Fibroblast of pulmonary artery (primary cell): ENCODE measurements at regions not wholly inside any gene's neighbourhood (a gene's known extent, or its start where the extent isn't known, plus 50 kb on each side); places are given as distances from the start of the nearest gene placed in this dataset.

Experiments used
- DNase-seq: peaks from one replicate; pipeline ENCODE4 v3.0.0-alpha.2; 2010; ENCODE audit warnings: low read depth
- H3K4me3 ChIP-seq: replicated peaks from 2 replicates; pipeline ENCODE4 v1.5.1; 2011; ENCODE audit warnings: low read depth, mild to moderate bottlenecking, control low read depth, low read length, moderate library complexity
- TF ChIP-seq, protein P1 (sequence below): IDR thresholded peaks from 2 replicates; pipeline ENCODE4 v1.5.1; 2011; ENCODE audit warnings: mild to moderate bottlenecking, control low read depth, low read length, inconsistent platforms; ENCODE audit errors: missing control alignments

DNA sequence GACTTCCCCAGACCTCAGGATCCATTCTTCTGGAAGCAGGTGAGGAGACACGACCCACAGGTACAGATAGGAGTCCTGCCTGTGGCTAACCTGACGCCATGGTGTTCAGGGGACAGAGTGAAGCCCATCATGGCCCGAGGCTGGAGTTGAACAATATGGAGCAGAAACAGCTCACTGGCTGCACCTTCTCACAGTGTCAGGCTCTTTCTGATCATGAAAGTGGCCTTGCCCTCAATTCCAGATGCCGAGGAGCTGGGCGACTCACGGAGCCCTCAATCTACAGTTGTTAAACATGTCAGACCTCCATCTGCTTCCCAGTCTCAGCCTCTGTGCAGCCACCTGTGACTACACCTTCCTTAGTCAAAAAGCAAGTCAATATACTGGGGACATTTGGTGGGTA lies 110.8 kb upstream of the SMAD3 start:
- H3K4me3 ChIP-seq = no peak overlapping the region
- TF ChIP-seq, protein P1, sequence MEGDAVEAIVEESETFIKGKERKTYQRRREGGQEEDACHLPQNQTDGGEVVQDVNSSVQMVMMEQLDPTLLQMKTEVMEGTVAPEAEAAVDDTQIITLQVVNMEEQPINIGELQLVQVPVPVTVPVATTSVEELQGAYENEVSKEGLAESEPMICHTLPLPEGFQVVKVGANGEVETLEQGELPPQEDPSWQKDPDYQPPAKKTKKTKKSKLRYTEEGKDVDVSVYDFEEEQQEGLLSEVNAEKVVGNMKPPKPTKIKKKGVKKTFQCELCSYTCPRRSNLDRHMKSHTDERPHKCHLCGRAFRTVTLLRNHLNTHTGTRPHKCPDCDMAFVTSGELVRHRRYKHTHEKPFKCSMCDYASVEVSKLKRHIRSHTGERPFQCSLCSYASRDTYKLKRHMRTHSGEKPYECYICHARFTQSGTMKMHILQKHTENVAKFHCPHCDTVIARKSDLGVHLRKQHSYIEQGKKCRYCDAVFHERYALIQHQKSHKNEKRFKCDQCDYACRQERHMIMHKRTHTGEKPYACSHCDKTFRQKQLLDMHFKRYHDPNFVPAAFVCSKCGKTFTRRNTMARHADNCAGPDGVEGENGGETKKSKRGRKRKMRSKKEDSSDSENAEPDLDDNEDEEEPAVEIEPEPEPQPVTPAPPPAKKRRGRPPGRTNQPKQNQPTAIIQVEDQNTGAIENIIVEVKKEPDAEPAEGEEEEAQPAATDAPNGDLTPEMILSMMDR = no peak
- DNase-seq = no peak

DNA sequence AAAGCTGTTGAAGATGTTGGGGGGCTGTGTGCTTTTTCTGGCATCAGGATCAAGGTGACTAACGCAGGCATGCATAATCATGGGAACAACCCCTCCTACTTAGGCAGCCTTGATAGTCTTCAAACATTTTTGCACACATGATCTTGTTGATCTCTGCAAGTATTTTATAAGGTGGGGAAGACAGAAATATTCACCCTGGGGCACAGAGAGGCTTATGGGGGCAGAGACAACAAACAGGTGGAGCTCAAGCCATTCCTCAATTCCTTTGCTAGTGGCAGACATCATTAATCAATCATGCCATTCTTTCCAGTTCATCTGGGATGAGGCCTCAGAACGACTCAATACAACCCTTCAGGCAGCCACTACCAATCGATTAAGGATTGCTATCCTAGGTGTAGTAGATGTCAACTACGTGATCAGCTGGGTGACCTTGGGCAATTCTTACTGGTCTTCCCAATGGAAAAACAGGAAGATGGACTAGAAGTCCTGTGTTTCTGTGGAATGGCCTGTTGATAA lies 110.3 kb upstream of the SMAD3 start:
- no peak for DNase-seq
- TF ChIP-seq, protein P1 = no peak

DNA sequence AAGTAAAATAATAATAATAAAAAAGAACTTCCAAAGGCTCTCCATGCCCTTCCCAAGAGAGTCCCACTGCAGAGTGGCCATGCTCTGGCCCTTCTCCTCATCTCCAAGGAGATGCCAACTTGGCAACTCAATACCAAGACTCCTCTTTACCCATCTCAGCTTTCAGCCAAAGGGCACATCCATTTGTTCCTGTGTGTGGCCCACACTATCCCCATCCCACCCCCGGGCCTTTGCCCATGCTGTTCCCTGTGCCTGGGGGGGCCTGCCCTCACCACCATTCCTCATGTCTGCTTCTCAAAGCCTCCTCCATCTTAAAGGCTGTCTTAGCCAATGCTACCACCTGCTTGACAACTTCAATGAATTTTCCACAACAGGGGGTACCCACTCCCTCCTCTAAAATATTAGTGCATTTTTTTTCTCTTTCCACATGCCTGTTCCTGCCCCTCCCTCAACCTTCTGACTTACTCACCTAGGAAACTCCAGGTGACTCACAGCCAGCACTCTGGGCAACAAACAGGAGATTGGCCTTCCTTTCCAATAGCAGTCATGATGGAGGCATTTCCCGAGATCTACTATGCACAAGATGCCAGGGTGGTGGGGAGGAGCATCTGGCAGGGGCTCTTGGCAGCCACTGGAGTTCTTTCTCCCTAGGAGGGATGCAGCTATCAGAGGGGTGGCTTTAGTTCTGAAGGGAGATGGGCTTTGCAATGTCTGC lies 109.4 kb upstream of the SMAD3 start:
- H3K4me3 ChIP-seq = no peak overlapping the region
- TF ChIP-seq, protein P1 = no peak
- peak; percentile 48 for DNase-seq

More for the DNA sequence above, 110.3 kb upstream of the SMAD3 start:
- H3K4me3 ChIP-seq = no peak overlapping the region

DNA sequence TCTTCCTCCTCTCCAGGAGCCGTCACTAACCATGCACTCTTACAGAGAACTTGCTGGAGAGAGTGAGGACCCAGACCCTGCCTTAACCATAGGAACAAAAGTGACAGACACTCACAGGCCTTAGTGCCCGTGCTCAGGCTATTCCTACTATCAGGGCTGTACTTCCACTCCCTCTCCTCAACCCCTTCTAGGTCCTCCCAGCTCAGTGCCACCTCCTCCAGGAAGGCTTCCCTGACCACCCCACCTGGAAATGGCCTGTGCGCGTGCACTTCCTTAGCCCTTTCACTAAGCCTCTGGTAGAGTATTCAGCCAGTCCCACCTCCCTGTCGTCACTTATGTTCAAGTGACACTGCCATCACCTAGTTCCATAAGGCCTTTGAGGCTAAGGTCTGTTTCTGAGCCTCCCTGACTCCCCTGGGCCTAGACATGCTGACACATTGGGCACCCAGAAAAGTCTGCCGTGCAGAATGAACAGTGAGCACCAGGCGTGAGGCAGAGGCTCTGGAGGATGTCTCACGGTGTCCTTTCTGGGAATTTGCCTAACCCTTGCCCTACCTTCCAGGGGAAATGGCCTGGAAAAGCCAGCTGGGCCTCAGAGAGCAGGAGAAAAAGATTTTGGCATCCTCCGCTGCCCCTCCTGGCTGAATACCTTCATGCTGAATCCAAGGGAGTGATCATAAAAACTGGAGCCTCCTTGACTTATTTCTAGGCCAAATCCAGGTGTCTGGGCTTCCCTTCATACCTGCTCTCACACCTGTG lies 108.6 kb upstream of the SMAD3 start:
- DNase-seq = no peak
- H3K4me3 ChIP-seq = no peak overlapping the region
- TF ChIP-seq, protein P1 = no peak

DNA sequence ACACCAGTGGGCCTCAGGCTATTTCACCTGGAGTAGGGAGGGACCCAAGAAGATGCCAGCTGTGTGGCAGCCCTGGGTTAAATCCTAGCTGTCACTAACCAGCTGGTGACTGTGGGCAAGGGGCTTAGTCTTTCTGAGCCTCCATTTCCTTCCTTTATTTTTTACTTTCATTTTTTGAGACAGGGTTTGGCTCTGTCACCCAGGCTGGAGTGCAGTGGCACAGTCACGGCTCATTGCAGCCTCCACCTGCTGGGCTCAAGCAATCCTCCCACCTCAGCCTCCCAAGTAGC lies 108.0 kb upstream of the SMAD3 start:
- no peak overlapping the region for H3K4me3 ChIP-seq
- TF ChIP-seq, protein P1 = no peak
- DNase-seq = no peak

DNA sequence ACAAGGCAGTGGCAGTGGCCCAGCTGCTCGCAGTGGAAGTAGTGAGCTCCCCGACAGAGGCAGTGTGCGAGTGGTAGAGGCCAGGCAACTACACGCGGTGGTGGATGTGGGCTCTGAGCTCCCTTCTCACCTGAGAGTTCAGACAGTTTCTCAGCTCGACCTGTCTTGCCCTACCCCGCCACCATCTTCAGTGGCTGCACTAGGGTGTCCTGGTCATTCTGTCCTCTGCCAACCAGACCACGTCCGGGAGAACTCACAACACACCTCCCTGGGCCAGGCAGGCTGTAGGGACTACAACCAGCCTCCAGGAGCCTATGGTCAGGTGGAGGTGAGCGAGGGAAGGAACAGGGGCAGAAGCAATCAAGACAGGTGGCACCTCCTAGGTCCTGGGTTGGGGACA lies 106.3 kb upstream of the SMAD3 start:
- no peak for DNase-seq
- H3K4me3 ChIP-seq = no peak overlapping the region
- TF ChIP-seq, protein P1 = no peak
